ENCODE measurements at regions not wholly inside any gene's neighbourhood (a gene's known extent, or its start where the extent isn't known, plus 50 kb on each side); places are given as distances from the start of the nearest gene placed in this dataset.

DNA sequence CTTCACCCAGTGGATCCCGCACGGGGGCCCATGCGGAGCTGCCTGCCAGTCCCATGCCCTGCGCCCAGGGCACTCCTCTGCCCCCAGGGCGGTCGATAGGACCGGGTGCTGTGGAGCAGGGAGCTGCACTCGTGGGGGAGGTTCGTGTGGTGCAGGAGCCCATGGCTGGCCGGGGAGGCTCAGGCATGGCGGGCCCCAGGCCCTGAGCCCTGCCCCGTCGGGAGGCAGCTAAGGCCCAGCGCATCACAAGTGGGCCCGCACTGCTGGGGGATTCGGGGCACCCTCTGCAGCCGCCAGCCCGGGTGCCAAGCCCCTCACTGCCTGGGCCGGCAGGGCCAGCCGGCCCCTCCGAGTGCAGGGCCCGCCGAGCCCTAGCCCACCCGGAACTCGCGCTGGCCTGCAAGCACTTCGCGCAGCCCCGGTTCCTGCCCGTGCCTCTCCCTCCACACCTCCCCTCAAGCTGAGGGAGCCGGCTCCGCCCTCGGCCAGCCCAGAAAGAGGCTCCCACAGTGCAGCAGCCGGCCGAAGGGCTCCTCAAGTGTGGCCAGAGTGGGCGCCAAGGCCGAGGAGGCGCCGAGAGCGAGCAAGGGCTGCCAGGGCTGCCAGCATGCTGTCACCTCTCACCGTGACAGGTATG lies 221.1 kb upstream of the RORB start:
- TF ChIP-seq, protein P1, sequence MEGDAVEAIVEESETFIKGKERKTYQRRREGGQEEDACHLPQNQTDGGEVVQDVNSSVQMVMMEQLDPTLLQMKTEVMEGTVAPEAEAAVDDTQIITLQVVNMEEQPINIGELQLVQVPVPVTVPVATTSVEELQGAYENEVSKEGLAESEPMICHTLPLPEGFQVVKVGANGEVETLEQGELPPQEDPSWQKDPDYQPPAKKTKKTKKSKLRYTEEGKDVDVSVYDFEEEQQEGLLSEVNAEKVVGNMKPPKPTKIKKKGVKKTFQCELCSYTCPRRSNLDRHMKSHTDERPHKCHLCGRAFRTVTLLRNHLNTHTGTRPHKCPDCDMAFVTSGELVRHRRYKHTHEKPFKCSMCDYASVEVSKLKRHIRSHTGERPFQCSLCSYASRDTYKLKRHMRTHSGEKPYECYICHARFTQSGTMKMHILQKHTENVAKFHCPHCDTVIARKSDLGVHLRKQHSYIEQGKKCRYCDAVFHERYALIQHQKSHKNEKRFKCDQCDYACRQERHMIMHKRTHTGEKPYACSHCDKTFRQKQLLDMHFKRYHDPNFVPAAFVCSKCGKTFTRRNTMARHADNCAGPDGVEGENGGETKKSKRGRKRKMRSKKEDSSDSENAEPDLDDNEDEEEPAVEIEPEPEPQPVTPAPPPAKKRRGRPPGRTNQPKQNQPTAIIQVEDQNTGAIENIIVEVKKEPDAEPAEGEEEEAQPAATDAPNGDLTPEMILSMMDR (conservative IDR thresholded peaks at IDR 0.05) = no peak
- TF ChIP-seq EZH2 (IDR thresholded peaks at IDR 0.05; ENCODE audit: low read depth) = no peak

Measured in PC-9 (cell line).